Right lobe of liver (tissue), 6 donors: ENCODE measurements at regions not wholly inside any gene's neighbourhood (a gene's known extent, or its start where the extent isn't known, plus 50 kb on each side); places are given as distances from the start of the nearest gene placed in this dataset.

Experiments used
- ATAC-seq, 4 donors: fragments of 200-7000 bp; cut with Tn5 transposase; one replicate each; pipeline ENCODE4 v1.9.1; 2020; ENCODE audit warnings: mild to moderate bottlenecking in 4 of 4, moderate library complexity in 4 of 4
- DNase-seq, 3 donors: peaks; one replicate each; pipeline ENCODE4 v3.0.0-alpha.2; 2020
- H3K27ac ChIP-seq, 3 donors: fragments of 200-600 bp; one replicate each; pipeline ENCODE4 v1.8.0; 2022
- H3K27me3 ChIP-seq, 2 donors: fragments of 200-600 bp; one replicate each; pipeline ENCODE4 v1.8.0; 2022
- H3K36me3 ChIP-seq, 4 donors: fragments of 200-600 bp; sonication (generic) in 1 of 4; one replicate each; pipeline versions ENCODE4 v1.5.1 to v1.8.0; 2017 to 2022; ENCODE audit warnings: control low read depth in 1 of 4
- H3K4me1 ChIP-seq, 4 donors: fragments of 200-600 bp; sonication (generic) in 1 of 4; one replicate each; pipeline versions ENCODE4 v1.5.1 to v1.8.0; 2017 to 2022; ENCODE audit warnings: control low read depth in 1 of 4
- H3K4me3 ChIP-seq, 3 donors: fragments of 200-600 bp; one replicate each; pipeline ENCODE4 v1.8.0; 2022
- H3K9me3 ChIP-seq, 4 donors: fragments of 200-600 bp; sonication (generic) in 1 of 4; one replicate each; pipeline versions ENCODE4 v1.5.1 to v1.8.0; 2017 to 2022; ENCODE audit warnings: control low read depth in 1 of 4
- POLR2A ChIP-seq: fragments of 450-650 bp; IDR thresholded peaks from one replicate; pipeline ENCODE4 v1.6.1; 2017; ENCODE audit warnings: antibody characterized with exemption, mild to moderate bottlenecking
- WGBS: methylation state at CpG from one replicate; pipeline ENCODE4 v1.1.6; 2018; ENCODE audit warnings: low coverage, low lambda C conversion rate; ENCODE audit not compliant: insufficient coverage; ENCODE audit errors: missing lambda C conversion rate; 5-methylcytosine and 5-hydroxymethylcytosine counted together
- intact Hi-C, 2 donors: fragments of 100-400 bp; cut with DNase I; formaldehyde crosslinking; loops; one replicate each; pipeline versions ENCODE4 v1.11.2 to v1.14.1; 2022
- TF ChIP-seq, protein P1 (sequence below), 4 donors: fragments of 200-600 bp in 3 of 4; fragments of 450-650 bp in 1 of 4; IDR thresholded peaks; one replicate each; pipeline versions ENCODE4 v1.5.1 to v1.8.0; 2016 to 2022; ENCODE audit warnings: antibody characterized with exemption in 4 of 4, mild to moderate bottlenecking in 2 of 4
- donor health status: DM: no; HTN: yes; CAD: no.
- donor health status: DM: no; HTN: no; CAD: no.
- donor health status: DM: no; HTN: no; CAD: no.
- donor health status: DM: no; HTN: yes; CAD: no.
- donor health status: DM: no; HTN: yes; CAD: no.

- DNase-seq: no peak
- TF ChIP-seq, protein P1, sequence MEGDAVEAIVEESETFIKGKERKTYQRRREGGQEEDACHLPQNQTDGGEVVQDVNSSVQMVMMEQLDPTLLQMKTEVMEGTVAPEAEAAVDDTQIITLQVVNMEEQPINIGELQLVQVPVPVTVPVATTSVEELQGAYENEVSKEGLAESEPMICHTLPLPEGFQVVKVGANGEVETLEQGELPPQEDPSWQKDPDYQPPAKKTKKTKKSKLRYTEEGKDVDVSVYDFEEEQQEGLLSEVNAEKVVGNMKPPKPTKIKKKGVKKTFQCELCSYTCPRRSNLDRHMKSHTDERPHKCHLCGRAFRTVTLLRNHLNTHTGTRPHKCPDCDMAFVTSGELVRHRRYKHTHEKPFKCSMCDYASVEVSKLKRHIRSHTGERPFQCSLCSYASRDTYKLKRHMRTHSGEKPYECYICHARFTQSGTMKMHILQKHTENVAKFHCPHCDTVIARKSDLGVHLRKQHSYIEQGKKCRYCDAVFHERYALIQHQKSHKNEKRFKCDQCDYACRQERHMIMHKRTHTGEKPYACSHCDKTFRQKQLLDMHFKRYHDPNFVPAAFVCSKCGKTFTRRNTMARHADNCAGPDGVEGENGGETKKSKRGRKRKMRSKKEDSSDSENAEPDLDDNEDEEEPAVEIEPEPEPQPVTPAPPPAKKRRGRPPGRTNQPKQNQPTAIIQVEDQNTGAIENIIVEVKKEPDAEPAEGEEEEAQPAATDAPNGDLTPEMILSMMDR (IDR thresholded peaks at IDR 0.05): no peak
- no peak for TF ChIP-seq POLR2A
- Histone ChIP-seq H3K9me3 (no peaks in the 10 kb centered on the region), H3K27me3 (no peaks in the 10 kb centered on the region), H3K4me3 (no peak overlapping the region), H3K4me1 (no peaks in the 10 kb centered on the region), H3K27ac (no peak overlapping the region), H3K36me3 (no peaks in the 10 kb centered on the region)
- WGBS: 62% methylated on average over 3 of the region's 3 CpGs
- no peak for ATAC-seq
- intact Hi-C loops: no loop called here
Observed at GRCh38 chr3:115348412-115348811, 201.3 kb upstream of the ZBTB20 start.

- Histone ChIP-seq H3K36me3 (no peaks in the 10 kb centered on the region), H3K9me3 (no peaks in the 10 kb centered on the region), H3K27ac (no peak overlapping the region), H3K27me3 (no peaks in the 10 kb centered on the region), H3K4me3 (no peak overlapping the region), H3K4me1 (no peaks in the 10 kb centered on the region)
- intact Hi-C loops: no loop called here
- TF ChIP-seq, protein P1 (IDR thresholded peaks at IDR 0.05): no peak
- no peak for TF ChIP-seq POLR2A
- no peak for ATAC-seq
- 67% methylated on average over 4 of the region's 4 CpGs for WGBS
- DNase-seq: no peak
Observed at GRCh38 chr3:115348951-115349745, 202.1 kb upstream of the ZBTB20 start.

- WGBS: 43% methylated on average over 3 of the region's 3 CpGs
- H3K27me3 ChIP-seq: no peaks in the 10 kb centered on the region
- no peak for DNase-seq
- no peaks in the 10 kb centered on the region for H3K4me1 ChIP-seq
- H3K27ac ChIP-seq: no peak overlapping the region
- no peaks in the 10 kb centered on the region for H3K9me3 ChIP-seq
- H3K36me3 ChIP-seq: no peaks in the 10 kb centered on the region
- H3K4me3 ChIP-seq: no peak overlapping the region
- no peak for ATAC-seq
- intact Hi-C loops: no loop called here
- TF ChIP-seq, protein P1 (IDR thresholded peaks at IDR 0.05): no peak
- no peak for TF ChIP-seq POLR2A
Observed at GRCh38 chr3:115350606-115351005, 203.5 kb upstream of the ZBTB20 start.

DNA sequence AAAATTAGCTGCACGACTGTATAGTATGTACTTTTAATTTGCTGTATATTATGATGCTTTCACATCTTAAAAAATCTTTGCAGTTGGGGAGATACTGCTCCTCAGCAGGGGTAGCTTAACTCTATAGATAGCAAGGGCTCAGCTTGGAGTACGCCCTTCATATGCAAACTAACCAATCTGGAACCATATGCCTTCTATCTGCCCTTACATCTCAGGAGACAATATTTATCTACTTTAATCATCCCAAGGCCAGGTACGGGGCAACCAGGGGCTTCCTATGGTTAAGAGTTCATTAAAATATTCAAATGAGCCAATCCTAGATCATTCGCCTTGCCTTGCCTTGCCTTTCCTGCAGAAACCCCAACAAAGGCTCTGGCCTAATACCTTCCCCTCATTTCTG lies 204.1 kb upstream of the ZBTB20 start:
- intact Hi-C loops: no loop called here
- 70% methylated on average over 4 of the region's 4 CpGs for WGBS
- Histone ChIP-seq H3K4me1 (no peaks in the 10 kb centered on the region), H3K36me3 (no peaks in the 10 kb centered on the region), H3K27me3 (no peaks in the 10 kb centered on the region), H3K4me3 (no peak overlapping the region), H3K9me3 (no peaks in the 10 kb centered on the region), H3K27ac (no peak overlapping the region)
- TF ChIP-seq POLR2A: no peak
- TF ChIP-seq, protein P1 (IDR thresholded peaks at IDR 0.05): no peak
- ATAC-seq: no peak
- DNase-seq: no peak
